Myocyte (in vitro differentiated cells): ENCODE measurements at regions not wholly inside any gene's neighbourhood (a gene's known extent, or its start where the extent isn't known, plus 50 kb on each side); places are given as distances from the start of the nearest gene placed in this dataset.
"Not testable (repeated sequence)": the region's sequence is repeated elsewhere in the genome, so short reads cannot be mapped to it uniquely, and the experiment has no call there.

ENCODE experiments used
- DNase-seq: peaks from one replicate; pipeline ENCODE4 v3.0.0-alpha.2; 2012; ENCODE audit warnings: low read depth

DNA sequence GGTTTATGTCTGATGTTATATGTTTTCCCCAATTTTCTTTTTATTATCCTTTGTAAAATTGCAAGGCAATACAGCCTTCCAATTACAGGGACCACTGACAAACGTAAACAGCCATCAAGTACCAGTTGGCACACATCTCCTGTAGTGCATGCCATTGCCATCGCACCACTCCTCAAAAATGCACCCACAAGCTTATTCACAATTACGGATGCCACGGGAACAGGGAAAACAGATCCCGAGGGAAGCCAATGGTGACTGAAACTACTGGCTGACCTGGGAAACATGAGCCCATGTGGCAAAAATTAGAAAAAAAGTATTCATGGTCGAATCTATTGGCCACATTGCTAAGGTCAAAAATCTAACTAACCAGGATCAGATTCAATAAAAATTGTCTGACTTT lies 395.2 kb downstream of the PAX1 start:
- no peak for DNase-seq

DNA sequence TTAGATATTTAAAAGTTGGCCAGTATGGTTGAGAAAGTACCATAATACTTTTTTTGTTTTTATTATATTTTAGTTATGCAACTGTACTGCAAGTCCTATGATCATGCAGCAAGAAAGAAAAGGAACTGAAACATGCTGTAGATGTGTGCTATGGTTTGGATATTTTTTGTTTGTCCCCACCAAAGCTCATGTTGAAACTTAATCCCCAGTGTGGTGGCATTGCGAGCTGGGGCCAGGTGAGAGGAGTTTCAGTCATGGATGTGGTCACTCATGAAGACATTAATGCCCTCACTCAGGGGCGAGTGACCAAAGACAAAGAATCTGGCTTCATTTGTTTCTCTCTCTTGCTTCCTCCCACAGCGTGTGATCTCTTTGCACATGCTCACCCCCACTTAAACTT lies 393.9 kb downstream of the PAX1 start:
- no peak for DNase-seq

DNA sequence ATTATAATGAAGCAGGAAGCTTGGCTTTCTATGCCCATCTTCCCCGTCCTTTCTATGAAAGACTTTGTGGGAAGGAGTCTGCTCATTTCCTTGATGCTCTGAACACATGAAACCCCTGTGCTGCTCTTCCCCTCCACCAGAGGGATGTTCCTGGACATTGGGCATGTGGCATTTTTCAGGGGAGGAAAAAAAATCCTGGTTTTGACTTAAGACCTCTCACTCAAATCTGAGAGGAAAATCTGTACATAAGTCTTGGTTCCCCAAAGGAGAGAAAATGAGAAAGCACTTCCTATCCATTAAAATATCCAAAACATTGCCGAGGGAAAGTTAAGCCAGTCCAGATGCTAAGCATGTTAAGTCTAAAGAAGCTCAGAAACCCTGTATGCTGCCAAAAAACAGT lies 393.0 kb downstream of the PAX1 start:
- DNase-seq: no peak

DNA sequence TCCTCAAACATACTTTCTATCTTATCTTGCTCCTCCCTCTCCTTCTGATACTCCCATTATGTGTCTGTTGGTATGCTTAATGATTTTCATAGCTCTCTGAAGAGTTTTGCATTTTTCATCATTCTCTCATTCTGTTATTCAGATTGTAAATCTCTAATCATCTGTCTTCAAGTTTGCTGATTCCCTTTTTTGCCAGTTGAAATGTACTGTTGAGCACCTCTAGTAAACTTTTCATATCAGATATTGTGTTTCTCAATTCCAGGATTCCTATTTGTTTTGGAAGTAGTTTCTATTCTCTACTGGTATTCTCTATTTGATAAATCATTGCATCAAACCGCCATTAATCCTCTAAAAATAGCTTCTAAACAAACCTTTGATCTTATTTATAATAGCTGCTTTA lies 387.7 kb downstream of the PAX1 start:
- no peak for DNase-seq

DNA sequence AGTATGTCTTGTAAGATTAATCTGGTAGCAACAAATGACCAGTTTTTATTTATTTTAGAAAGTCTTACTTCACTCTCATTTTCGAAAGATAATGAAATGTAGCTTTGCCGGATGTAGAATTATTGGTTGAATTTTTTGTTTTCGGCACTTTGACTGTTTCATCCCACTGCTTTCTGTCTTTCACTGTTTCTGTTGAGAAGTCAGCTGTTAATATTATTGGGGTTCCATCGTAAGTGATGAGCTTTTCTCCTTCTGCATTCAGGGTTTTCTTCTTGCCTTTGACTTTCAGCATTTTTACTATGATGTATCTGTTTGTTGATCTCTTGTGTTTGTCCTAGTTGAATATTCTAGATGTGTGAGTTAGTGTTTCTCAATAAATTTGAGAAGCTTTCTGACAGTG lies 383.4 kb downstream of the PAX1 start:
- DNase-seq: no peak

DNA sequence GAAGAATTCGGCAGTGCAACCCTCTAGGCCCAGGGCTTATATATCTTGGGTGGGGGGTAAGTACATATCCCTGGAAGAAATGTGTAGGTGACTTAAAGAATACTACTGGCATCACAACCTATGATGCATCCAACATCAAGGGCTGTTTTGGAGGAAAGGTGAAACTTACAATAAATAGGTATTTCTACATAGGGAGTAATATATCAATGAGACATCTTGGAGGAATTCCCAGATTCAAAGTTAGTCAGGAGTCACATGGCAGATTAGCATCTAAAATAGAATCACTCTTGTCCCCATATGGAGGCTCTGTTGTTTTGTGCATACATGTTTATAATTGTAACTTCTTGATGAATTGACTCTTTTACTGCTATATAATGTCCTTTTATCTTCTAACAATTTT lies 375.5 kb downstream of the PAX1 start:
- no peak for DNase-seq

DNA sequence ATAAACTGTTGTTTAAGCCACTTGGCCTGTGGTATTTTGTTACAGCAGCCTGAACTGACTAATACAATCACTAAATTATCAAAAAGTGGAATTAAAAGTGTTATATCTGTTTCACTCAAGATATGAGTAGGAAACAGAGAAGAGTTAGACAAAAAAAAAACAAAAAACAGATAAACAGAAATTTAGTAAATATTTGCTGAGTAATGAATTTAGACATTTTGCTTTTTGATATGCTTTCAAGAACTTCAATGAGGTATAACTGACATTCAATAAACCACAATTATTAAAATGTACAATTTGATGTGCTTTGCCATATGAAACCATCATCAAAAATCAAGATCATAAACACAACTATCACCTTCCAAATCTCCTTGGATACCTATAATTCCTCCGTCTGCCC lies 369.2 kb downstream of the PAX1 start:
- no peak for DNase-seq

DNA sequence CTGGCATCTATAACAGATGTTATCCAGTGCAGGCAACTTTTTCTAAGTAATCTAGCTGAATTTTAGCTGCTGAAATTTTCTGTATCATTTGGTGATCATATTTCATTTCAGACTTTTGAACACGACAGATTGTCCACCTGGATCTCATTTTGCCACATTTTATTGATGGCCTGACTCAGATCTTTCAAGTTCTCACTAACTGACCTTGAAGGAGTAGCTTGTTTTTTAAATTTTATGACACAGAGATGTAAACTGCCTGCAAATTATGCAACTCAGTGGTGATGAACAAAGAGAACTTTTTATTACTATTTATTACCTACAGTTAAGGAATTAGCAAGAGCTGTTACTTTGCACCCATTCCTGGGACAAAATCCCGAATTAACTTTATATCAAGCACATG lies 366.4 kb downstream of the PAX1 start:
- no peak for DNase-seq

DNA sequence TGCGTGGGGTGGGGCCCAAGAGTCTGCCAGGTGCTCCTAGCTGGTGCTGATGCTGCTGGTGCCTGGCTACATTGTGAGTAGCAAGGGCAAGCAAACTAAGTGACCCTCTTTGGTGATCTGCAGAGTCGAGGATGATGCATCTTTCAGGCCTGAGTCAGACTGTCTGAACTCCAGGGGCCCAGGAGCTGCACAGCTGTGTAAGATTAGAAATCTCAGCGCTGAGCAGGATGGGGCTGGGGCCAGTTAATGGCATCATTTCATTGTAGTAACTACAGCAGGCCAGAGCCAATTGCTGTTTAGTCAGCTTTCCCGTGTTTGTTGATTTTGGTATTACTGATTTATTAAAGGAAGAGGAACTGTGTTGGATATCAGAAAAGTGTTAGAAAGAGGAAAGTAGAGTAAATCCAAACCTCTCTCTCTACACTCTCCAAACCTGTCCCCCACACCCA lies 365.2 kb downstream of the PAX1 start:
- no peak for DNase-seq

DNA sequence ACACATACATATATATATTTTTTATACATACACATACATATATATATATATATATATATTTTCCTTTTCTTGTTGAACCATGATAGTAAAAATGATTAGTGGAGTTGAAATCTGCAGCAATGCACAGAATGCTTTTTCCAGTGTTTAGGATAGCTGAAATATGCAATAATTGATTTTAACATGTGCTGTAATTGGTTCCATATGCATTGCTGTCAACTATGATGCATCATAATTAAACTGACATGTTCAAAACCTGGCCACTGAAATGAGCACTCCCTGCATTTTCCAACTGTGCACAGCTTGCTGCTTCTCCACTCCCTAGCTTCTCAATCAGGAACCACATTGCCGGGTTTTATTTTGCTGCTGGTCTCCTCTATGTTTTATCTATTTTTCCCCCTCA lies 358.3 kb downstream of the PAX1 start:
- no peak for DNase-seq

DNA sequence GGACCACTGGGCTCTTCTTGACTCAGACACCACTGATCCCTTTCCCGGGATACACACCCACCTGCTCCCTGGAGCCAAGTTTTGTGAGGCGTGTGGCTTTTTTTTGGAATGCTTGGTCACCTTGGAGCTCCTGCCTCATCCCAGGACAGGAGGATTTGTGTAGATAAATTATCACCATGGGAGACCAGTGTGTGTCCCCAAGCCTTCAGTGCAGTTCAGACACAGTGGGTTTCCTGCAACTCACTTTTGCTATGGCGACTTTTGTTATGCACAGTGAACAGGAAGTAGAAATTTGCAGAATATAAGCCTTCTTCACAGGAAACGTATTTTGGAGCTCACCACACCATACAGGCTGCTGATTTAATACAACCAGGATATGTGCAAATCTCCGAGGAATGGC lies 357.4 kb downstream of the PAX1 start:
- DNase-seq: no peak

DNA sequence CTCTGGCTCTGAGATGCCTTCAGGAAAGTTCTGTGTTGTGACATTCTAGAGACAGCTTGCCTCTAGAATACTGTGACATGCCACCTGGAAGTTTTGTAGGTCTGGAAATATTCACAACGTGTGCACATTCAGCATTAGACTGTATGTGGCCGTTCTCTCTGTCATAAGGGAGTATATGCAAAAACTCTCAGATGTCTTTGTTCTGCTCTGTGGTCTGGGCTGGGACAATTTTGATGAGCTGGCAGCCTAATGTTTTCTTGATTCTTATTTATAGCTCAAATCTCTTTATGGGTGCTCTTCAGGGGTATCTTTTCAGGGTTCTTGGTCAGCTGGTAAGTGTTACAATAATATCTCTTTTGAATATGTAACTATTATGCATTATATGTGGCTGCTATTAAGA lies 355.1 kb downstream of the PAX1 start:
- no peak for DNase-seq

DNA sequence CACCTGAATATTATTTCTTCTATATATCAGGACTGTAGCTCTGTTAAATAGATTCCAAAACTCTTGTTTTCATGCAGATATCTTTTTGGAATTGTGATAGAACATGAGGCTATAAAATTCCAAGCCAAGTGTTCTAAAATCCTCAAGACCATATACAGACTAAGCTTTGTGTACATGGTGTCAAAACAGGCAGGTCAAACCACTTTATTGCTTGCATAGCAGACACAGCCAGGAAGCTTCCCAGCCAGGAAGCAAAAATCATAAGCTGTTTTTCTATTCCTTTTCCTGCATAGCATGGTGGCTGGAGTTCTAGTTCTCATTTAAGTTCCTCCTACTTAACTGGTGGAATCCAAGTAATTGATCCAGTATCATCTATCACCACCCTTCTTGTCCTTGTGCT lies 353.3 kb downstream of the PAX1 start:
- DNase-seq: no peak

DNA sequence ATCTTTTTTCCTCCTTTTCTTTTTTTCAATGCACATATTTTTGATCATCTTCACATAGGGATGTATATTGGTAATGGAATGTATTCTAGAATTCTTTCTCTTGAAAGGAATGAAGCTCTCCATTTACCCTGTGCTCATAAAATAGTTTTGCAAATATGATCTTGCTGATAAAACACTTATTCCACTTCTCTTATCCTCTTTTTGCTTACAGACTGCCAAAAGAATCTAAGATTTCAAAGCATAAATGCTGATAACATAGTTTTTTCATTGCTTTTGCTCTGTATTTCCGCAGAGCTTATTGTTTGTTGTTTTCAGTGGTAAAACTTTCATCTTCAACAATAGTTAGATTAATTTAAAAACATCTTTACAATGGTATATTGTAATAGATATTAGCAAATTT lies 350.5 kb downstream of the PAX1 start:
- no peak for DNase-seq

DNA sequence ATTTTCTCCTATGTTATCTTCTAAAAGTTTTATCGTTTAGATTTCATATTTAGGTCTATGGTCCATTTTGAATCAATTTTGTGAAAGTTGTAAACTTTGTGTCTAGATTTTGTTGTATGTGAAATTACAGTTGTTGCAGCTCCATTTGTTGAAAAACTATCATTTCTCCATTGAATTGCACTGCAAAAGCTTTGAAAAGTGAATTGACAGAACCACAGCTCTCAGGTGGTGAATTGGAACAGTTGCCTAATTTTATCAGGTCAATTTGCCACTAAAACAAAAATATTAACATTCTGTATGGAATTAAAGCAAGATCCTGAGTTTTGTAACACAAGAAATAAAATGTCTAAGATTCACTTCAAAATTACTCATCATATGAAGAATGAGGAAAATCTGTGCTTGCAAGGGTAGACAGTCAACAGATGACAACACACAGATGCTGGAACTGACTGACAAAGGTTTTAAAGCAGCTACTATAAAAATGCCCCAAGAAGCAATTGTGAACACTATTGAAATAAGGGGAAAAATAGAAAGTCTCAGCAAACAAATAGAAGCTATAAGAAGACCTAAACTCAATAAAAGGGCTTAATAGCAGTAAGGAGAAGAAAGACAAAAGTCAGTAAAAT lies 346.7 kb downstream of the PAX1 start:
- DNase-seq: no peak

DNA sequence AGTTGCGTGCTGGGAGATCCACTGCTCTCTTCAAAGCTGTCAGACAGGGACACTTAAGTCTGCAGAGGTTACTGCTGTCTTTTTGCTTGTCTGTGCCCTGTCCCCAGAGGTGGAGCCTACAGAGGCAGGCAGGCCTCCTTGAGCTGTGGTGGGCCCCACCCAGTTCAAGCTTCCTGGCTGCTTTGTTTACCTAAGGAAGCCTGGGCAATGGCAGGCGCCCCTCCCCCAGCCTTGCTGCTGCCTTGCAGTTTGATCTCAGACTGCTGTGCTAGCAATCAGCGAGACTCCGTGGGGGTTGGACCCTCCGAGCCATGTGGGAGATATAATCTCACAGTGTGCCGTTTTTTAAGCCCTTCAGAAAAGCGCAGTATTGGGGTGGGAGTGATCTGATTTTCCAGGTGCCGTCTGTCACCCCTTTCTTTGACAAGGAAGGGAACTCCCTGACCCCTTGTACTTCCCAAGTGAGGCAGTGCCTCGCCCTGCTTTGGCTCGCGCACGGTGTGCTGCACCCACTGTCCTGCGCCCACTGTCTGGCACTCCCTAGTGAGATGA lies 340.6 kb downstream of the PAX1 start:
- DNase-seq: not testable (repeated sequence)

DNA sequence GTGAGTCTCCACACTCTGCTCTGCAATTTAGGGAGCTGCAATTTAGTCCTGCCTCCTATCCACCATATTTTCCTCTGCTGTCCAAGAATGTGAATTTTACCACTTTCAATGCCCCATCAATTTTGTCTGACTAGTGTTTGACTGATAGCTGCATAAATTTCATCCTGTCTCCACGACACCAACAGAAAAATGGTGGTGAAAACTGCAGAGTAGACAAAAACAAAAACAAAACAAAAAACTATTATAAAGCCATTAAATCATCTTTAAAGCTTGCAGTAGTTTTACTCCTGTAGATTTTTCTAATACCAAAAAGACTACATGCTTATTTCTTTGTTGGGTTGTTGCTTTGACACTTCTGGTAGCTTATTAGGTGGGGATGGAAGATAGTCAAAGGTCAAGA lies 322.0 kb downstream of the PAX1 start:
- DNase-seq: no peak

DNA sequence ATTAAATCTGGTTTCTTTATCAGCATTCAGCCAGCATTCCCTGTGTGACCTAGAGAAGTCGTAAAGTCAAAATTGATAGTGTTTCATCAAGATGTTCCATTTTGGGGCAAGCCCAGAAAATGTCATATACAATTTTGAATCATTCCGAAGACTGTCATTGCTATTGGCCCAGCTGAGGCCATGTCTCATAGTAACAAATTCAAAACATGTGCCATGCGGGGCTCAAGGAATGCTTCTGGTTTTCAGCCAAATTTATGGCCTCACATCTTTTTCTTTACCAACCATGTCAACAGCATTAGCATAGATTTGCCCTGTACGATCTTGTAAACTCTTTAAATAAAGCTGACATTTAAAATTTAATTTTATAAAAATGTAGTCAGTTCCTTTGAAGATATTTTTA lies 314.7 kb downstream of the PAX1 start:
- DNase-seq: no peak

DNA sequence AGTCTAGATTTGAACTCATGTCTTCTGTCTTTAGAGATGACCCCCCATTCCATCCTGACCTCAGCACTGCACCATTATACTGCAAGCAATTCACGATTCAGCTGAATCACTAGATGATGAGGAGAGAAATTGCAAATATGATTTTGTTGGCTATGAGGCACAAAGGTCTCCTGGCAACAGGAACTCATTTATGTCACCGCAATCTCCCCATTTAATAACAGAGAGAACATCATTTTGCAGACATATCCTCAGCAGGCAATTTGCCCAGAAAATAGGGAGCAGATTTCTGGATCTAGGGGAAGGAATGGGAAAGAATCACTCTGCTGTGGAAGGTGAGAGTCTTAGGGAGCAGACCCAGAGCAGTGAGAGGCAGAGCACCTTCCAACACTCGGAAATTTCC lies 303.0 kb downstream of the PAX1 start:
- DNase-seq: no peak

DNA sequence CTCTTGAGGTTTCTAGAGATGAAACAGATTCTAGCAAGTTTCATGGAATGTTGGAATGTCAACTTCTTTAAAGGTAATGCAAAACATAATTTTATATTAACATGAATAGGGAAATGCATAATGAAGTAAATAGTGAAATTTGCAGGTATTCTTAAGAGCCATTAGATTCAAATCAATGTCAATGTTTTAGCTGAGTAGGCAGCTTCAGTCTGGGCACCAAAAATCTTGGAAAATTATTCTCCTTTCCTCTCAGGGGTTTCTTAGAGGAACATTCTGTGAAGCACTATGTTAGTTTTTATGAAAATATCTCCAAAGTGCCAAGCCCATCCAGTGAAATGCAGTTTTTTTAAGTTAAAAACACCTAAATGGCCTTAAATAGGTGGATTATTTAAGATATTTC lies 300.8 kb downstream of the PAX1 start:
- DNase-seq: no peak

DNA sequence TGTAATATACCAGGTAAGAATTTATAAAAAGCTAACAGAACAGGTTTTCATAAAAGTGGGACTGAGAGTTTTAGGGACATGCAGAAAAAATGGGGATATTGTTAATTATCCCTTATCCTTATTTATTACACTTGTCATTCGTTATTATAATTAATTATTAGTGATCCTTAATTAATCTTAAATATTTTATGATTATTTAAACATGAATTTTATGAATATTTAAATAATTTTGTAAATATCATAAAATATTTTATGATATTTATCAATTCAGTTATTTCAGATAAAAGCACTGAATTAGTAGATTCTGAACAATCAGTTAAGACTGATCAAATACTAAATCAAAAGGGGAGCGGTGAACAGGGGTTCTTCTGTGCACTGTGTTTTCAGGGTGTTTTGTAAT lies 300.1 kb downstream of the PAX1 start:
- DNase-seq: no peak

DNA sequence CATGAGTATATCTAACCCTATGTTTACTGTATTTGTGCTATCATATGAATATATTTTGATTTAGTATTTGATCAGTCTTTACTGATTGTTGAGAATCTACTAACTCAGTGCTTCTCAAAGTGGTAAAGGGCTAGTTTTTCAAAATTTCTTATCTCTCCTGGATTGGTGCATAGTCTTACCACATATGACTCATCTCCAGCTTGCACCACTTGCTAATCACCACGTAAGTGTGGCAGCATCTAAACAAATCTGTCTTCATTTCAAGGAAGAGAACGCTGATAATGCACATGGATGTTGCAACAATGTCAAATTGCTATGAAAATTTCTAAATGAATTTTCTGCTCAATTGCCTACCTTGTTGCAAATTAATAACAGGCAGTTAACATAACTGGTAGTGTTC lies 299.5 kb downstream of the PAX1 start:
- no peak for DNase-seq

DNA sequence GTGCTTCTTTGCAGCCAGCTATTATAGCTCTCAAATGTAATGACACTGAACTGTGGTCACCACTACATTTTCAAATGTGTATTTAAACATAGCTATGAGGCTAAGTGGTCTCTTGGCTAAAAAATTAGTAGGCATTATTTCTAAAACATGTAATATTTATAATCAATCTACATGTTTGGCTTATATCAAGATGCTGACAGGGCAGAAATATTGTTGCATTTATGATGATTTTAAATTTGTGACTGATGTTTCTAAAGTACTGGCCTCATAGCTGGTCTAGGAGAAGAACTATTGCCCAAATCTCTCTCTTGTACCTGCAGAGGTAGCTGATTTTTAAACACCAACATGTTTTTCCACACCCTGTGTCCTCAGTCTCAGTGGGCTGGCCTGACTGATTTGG lies 298.2 kb downstream of the PAX1 start:
- no peak for DNase-seq

DNA sequence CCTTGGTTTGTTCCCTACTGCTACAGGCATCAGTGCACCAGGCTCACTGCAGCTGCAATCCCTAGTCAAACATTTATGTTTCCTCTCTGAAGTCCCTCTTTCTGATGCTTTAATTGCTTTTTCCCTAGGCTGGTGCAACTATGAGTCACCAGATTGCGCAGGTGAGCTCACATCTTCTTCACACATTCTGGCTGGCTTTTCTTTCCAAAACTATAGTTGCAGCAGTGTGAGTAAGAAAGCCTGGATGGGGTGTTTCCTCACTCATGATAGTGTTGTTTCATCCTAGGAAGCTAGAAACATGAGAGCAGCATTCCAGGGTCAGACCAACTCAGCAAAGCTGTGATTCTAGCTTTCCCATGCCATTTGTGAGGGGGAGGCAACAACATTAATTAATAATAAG lies 296.4 kb downstream of the PAX1 start:
- DNase-seq: no peak
